GM21529 (cell line): ENCODE measurements at regions not wholly inside any gene's neighbourhood (a gene's known extent, or its start where the extent isn't known, plus 50 kb on each side); places are given as distances from the start of the nearest gene placed in this dataset.
"Not testable (repeated sequence)": the region's sequence is repeated elsewhere in the genome, so short reads cannot be mapped to it uniquely, and the experiment has no call there.

Experiments used
- ATAC-seq: cut with Tn5 transposase; IDR thresholded peaks from one replicate; pipeline ENCODE4 v1.9.1; 2021; ENCODE audit not compliant: unreplicated experiment

DNA sequence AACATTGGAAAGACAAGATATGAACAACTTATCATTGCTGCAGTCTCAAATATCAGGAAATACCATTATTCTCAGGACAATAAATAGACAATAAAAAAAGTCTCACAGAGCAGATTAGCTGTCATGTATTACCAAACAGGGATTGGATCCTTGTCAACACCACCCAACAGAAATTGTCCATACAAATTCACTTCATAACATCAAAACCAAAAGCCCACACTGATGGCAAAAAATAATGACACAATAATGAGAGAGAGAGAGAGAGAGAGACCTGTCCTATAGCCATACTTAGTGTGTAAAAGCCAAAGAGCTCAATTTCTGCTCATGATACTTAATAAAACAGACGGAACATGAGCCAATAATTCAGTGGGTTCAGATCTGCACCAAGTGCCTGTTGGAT is 96.5 kb downstream of the PPIAL4G start:
- ATAC-seq, result no peak

GRCh38 chr1:148386031-148386398 is 97.1 kb downstream of the PPIAL4G start:
- not testable (repeated sequence) for ATAC-seq

GRCh38 chr1:148385371-148386030 is 97.6 kb downstream of the PPIAL4G start:
- ATAC-seq, result no peak

- ATAC-seq, result no peak
Measured at GRCh38 chr1:148383966-148384365, 99.1 kb downstream of the PPIAL4G start.

GRCh38 chr1:148379697-148380096 is 103.4 kb downstream of the PPIAL4G start:
- no peak for ATAC-seq

DNA sequence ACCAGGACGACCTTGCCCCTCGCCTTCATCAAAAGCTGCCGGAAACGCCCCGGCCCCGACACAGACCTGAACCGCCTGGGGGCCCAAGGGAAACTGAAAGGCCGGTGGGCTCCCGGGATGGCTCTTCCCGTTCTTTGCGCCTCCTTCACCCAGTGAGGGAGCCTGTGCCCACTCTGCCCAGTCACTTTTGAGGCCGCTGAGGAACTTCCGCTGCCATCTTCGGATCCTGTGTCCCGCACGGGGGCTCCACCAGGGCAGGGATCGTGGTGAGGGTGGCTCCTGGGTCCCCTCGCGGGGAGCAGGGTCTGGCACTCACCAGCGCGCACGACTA is 104.0 kb downstream of the PPIAL4G start:
- ATAC-seq, result no peak

- ATAC-seq, result not testable (repeated sequence)
Measured at GRCh38 chr1:148377992-148378391, 105.1 kb downstream of the PPIAL4G start.

- not testable (repeated sequence) for ATAC-seq
Measured at GRCh38 chr1:148377045-148377444, 106.1 kb downstream of the PPIAL4G start.

- no peak for ATAC-seq
Measured at GRCh38 chr1:148374101-148374500, 109.0 kb downstream of the PPIAL4G start.

DNA sequence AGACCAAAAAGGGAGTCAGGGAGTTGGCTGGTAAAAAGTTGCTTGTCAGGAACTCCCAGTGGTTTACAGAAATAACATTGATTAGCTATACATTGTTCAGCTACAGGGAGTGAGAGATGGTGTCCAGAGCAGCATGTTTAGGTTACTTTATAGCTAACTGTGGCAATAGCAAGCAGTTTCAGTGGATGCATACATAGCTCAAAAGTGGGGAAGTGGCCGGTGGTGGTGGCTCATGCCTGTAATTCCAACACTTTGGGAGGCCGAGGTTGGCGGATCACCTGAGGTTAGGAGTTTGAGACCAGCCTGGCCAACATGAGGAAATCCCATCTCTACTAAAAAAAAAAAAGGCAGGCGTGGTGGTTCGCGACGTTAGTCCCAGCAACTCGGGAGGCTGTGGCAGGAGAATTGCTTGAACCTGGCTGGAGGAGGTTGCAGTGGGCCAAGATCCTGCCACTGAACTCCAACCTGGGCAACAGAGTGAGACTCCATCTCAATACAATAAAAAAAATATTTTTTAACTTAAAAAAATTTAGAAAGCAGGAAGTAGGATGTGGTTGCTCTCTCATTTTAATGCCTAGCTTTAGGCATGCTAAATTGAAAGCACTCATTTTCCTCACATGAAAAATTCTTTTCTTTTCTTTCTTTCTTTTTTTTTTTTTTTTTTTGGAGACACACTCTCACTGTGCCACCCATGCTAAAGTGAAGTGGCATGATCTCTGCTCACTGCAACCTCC is 109.7 kb downstream of the PPIAL4G start:
- ATAC-seq, result no peak

DNA sequence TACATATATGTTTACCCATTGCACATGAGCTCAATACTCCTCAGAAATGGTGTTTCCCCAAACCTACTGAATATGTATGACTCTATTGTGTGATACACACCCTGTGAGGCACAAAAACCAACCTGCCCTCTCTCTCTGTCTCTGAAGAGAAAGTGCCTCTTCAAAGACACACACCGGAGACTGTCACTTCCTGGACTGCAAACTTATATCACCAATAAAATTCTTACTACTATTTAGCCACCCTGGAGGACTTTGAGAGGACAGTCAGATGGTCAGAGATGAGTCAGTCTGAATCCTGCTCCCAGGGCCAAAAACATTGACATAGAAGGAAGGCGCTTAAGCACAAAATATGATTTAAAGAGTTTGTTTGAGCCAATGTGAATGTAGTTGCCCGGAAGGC is 110.4 kb downstream of the PPIAL4G start:
- ATAC-seq, result no peak

DNA sequence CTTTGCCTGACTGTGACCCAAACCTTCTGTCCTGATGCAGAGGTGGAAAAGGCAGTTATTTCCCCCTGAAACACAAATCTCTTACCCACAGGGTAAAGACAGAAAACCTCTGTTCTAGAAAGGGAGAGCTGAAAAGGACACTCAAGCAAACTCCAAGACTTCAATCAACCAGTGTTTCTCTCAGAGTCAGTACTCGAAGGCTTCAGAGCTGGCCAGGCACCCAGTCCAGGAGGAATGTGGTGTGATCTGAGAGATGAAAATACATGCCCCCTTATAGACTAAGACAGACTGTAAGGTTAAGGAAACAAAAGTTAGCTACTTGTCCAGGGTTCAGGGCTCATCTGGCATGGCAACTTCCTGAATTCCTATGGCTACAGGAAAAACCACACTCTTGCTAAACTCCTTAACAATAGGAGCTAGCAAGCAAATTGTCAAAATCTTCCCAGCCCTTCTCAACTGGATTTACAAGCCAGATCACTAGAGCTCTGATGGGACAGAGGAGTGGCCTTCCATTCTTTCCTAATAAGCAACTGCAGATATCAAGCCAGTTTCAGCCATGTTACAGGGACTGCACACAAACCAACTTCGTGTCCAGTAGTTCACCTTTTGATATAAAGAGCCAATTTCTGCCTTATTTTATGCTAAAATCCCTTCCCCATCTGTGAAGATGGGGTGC is 110.9 kb downstream of the PPIAL4G start:
- ATAC-seq, result not testable (repeated sequence)

DNA sequence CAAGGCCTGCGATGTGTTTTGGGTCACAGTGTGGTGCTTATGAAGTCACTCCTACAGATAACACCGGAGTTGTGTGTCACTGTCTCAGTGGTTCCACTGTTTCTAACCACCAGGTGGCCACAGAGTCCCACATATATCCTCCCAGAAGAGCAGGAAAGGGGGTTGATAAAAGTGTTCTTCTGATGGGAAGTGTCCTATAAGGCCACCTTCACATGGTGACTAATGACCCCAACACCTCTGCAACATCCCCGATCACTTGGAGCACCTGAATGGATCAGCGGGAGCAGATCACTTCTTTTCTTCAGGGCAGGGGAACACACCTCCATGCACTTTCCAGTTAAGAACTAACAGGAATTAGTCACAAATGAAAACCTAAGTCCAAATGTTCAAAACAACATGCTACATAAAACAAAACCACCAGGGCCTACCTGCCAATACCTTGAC is 111.5 kb downstream of the PPIAL4G start:
- ATAC-seq, result peak; percentile 71

GRCh38 chr1:148370661-148371060 is 112.4 kb downstream of the PPIAL4G start:
- not testable (repeated sequence) for ATAC-seq

- ATAC-seq, result no peak
Measured at GRCh38 chr1:148367596-148367995, 115.5 kb downstream of the PPIAL4G start.

DNA sequence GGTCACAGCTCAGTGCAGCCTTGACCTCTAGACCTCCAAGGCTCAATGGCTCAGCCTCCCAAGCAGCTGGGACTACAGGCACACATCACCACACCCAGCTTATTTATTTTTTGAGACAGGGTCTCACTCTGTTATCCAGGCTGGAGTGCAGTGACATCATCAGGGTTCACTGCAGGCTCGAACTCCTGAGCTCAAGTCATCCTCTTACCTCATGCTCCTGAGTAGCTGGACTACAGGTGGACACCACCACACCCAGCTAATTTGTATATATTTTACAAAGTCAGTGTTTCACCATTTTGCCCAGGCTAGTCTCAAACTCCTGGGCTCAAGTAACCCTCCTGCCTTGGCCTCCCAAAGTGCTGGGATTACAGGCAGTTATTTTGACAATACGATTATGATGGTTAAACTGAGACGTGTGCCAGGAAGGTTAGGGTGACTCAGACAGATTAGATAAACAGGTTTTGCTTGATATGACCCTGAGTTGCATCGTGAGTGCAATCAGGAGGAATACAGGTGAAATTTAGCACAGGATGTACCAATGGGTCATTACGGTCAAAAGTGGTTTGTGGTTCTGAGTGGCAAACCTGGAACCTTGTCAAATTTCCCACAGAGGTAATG is 116.9 kb downstream of the PPIAL4G start:
- ATAC-seq, result not testable (repeated sequence)

DNA sequence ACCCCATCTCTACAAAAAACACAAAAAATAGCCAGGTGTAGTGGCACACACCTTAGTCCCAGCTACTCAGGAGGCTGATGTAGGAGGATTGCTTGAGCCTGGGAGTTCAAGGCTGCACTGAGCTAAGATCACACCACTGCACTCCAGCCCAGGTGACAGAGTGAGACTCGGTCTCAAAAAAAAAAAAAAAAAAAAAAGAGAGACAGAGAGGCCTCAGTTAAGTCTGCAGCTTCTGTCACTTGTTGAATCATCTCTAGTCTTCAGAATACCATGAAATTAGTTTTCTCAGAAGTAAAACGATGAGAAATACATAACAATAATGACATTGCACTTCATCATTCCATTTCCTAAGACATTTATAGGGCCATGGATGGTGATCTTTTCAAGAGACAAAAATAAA is 118.0 kb downstream of the PPIAL4G start:
- not testable (repeated sequence) for ATAC-seq

DNA sequence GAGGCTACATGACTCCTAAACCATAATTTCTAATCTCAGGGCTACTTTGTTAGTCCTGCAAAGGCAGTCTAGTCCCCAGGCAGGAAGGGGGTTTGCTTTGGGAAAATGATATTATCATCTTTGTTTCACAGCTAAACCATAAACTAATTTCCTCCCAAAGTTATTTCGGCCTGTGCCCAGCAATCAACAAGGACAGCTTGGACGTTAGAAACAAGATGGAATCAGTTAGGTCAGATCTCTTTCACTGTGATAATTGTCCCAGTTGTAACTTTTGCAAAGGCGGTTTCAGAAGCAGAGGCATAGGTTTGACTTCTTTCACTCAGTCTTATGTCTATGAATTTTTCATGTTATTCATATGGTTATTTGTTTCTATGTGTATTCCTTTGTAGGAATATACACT is 119.1 kb downstream of the PPIAL4G start:
- ATAC-seq, result not testable (repeated sequence)

- ATAC-seq, result no peak
Measured at GRCh38 chr1:148363439-148363810, 119.7 kb downstream of the PPIAL4G start.

DNA sequence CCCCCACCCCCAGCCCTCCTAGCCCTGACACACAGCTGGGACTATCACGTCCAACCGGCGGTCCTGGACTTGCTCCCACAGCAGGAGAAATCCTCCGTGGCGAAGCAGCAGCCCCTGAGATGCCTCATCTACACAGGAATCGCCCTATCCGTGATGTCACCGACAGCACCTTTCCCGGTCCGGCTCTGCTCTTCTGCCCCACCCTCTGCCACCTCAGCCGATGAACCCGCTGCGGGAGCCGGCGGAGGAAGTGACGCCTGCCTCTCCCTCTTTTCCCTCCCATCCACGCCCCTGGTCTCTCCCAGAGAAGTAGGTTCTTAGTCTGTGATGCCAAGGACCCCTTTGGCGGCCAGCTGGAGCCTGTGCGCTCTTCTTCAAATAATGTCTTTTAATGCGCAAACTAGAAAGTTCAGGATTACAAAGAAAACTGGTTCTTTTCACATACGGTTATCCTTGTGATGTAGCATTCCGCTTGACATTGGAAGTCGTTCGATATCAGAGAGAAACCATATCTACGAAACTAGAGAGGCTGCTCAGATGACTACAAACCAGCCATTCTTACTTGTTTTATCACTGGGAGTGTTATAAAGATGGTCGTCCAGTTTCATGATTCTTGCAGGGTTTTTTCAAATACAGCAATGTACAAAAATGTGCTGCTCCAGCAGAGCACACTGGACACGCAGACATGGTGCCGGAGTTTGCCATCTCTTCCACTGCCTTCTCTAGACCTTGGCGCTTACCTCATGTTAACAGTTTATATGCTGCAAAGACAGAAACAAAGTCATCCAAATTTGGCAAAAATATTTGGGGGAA is 120.3 kb downstream of the PPIAL4G start:
- ATAC-seq, result no peak

DNA sequence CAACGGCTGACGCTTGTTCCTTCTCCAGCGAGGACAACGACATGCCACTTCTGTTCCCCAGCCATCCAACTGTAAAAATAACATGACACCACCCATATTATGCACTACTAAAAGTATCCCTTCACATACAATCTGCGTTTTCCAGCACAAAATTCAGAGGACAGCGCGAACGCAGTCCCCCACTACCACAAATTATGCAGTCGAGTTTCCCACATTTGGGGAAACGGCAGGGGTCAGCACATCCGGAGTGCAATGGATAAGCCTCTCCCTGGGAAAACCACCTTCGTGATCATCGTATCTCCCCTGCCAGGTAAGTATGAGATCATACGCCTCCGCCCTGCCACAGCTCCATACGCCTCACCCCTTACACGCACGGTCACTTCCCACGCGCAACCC is 120.9 kb downstream of the PPIAL4G start:
- ATAC-seq, result no peak
